GM19455 (cell line): ENCODE measurements at regions not wholly inside any gene's neighbourhood (a gene's known extent, or its start where the extent isn't known, plus 50 kb on each side); places are given as distances from the start of the nearest gene placed in this dataset.

Source experiments
- ATAC-seq: cut with Tn5 transposase; IDR thresholded peaks from one replicate; pipeline ENCODE4 v1.9.1; 2021; ENCODE audit not compliant: unreplicated experiment

DNA sequence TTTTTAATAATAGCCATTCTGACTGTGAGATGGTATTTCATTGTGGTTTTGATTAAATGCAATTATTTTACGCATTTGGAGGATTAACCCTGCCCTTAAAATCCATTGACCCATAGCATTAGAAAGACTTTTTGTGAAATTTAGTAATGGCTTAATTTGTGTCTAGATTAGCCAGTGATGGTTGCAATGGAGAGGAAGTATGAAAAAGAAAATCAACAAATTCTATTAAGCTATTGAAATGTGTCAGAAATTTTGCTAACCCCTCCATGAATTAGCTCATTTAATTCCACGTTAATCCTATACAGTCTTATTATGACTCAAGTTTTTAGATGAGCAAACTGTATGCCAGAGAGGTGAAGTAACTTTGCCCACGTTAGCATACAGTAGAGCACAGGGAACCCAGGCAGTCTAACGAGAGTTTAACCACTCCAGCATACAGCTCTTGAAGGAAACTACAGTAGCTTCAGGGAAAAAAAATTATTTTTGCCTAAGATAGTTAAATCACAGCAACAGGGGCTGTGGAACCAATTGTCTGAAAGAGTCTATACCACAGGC is 158.2 kb upstream of the PPP2R2B start:
- ATAC-seq = no peak

DNA sequence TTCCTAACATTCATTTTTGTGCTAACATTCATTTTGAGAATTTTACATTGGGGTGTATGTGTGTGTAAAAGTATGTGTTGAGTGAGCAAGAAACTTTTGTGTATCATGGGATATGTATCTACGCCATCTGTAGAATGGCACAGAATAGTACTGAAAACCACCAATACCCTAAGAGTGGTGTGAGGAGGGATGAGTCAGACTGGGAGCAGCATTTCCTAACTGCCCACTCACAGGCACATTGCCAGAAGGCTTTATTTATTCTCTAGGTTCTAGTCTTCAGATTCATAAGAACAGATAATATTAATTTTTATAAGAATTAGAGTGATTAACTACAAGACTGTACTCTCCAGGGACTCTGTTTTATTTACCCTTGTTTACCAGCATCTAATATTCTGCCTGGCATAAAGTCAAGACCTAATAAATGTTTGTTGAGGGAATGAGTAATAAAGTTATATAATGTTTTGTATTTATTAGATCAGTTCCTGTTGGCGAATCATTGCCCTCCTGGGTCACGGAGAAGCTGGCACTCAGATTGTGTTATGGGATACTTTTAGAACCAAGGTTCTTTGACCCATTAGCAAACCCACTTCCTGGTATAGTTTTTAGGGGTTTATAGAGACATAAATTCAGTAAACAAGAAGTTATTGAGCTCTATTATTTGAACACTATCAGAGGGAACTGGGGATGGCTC is 159.1 kb upstream of the PPP2R2B start:
- ATAC-seq = no peak

DNA sequence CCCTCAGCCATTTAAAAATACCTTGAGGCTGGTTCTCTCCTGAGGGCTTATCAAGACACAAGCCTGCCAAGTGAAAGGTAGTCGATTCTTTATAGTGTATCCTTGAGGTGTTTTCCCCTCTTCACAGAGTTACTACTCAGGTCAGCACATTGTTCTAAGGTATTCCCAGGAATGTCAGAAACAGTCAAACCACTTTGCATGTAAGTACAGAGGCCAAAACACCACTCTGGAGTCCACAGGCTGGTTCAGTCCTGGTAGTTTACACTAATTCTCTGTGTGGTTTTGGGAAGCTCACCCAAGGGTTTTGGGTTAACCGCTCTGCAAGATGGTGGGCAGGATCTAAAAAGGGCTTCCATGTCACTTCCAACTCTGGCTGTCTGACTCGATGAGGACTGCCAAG is 162.3 kb upstream of the PPP2R2B start:
- ATAC-seq = no peak

DNA sequence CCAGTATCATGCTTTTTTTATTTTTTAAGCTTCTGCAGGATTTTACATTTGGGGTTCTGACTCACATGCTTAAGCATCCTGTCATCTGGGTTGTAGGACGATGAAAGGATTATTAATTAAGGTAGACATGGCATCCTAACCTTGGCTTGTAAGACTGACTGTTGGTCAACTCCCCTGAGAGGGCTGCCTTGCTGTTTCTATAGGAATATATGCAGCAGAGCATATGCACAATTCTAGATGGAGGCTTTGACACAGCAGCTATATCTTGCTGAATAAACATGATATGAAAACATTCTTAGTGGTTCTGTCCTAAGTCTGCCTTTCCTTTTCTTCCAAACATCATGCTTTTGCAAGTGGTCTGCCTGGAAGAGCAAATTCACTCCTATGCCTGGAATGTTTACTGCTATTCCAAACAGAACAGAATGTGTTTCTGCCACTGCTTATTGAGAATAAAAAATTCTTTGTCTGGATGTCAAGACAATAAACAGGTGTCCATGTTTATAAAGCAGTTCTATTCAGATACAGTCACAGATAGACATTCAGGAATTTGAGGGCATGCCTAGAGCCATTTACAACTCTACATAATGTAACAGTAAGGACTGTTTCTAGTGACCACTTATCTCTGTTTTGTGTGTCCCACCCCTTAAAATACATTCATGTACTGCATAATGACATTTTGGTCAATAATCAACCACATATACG is 166.2 kb upstream of the PPP2R2B start:
- ATAC-seq = no peak

DNA sequence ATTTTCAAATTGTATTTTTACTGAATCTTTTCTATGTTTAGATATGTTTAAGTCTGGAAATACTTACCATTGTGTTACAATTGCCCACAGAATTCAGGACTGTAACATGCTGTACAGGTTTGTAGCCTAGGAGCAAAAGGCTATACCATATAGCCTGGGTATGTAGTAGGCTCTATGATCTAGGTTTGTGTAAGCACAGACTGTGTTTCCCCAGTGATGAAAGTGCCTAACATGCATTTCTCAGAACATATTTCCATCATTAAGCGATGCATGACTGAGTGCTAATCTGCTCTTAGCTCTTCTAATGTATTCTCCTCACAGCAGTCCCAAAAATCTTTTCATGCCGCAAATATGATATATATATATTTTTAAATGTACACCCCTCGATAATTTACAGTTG is 166.7 kb upstream of the PPP2R2B start:
- ATAC-seq = no peak

DNA sequence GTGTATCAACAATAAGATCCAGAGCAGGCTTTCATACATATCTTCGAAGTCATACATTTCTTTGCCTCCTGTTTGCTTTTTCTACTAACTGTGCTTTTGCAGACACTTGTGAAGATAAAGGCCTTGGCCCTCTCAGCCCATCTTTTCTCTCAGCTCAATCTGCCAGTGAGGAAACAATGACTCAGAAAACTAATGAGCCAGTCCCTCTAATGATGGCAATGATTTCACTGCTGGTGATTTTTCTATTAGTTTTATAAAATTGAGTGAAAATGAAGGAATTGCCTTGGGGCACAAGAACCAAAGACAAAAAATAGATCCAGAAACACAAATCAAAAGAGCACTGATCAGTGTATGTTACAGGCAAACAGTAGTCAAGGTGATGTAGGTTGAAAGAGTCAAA is 167.7 kb upstream of the PPP2R2B start:
- no peak for ATAC-seq

DNA sequence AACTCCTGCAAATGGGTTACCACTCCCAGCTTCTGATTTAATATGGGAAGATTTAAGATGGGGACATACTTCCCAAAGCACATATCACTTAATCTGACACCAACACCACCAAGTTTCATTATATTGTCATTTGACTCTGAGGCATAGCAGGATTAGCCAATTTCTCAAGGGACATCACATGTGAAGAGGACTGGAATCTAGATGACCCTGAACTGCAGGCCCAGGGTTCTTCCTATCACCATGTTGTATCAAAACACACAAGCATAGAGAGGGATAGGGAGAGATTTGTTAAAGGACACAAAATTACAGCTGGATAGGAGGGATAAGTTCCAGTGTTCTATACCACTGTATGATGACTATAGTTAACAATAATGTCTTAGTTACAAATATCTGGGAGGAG is 168.3 kb upstream of the PPP2R2B start:
- ATAC-seq = no peak

DNA sequence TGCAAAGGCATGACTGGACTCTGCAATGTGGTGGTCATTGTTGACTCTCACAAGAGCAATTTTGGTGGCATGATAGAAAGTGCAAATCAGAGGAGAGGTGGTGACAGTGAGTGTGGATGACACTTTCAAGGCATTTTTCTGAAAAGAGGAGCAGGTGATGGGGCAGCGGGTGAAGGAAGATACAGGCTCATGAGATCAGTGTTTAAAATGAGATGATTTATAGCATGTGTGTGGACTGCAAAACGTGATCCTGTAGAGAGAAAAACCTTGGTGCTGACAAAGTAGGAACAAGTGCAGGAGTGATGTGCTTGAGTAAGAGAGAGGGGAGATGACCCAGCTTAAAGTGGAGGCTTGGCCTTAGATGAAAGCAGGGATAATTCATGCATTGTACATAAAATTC is 171.2 kb upstream of the PPP2R2B start:
- no peak for ATAC-seq

DNA sequence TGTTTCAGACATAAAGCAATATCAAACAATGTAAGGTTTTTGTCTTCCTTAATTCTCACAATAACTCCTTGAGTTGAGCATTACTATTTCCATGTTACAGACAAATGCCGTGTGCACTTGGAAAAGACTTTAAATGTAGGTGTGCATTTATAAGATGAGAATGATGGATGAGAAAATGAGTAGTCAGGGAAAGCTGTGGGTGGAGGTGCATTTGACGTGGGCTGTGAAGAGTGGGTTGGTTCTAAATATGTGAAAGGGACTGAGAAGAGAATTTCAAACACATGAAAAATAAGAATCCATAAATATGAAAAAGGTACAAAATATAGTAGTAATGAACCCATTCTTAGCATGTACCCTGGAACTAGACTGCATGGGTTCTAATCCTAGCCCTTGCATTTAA is 171.6 kb upstream of the PPP2R2B start:
- no peak for ATAC-seq

DNA sequence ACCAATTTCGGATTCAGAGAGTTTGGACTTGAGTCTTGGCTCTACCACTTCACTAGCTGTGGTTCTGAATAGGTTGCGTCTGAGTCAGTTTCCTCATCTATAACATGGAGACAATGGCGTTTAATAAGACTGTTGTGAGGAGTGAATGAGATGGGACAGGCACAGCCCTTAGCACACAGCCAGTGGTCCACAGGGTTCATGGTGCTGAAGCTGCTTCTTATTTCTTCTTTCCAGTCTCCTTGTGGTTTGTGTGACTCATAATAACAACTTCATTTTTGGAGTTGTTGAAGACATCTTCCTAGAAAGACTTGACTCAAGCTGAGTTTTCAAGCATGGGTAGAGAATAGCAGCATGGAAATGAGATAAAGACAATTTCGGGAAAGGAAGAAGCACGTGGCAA is 172.6 kb upstream of the PPP2R2B start:
- ATAC-seq = no peak

DNA sequence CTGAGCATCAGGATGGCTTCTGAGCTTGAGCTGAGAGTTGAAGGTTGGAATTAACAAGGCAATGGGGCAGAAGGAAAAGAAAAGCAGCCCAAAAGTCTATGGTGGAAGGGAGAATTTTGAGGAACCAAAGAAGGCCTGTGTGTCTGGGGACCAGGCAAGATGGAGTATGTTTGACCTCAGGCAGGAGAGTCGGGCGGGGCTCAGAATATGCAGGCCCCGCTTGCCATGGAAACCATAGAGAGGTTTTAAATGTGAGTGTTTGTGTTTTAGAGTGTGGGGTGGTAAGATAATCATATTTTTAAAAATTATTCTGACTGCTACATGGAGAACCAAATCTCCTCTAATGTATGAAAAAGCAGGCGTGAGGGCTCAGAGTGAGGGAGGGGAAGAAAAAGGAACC is 174.0 kb upstream of the PPP2R2B start:
- ATAC-seq = no peak

DNA sequence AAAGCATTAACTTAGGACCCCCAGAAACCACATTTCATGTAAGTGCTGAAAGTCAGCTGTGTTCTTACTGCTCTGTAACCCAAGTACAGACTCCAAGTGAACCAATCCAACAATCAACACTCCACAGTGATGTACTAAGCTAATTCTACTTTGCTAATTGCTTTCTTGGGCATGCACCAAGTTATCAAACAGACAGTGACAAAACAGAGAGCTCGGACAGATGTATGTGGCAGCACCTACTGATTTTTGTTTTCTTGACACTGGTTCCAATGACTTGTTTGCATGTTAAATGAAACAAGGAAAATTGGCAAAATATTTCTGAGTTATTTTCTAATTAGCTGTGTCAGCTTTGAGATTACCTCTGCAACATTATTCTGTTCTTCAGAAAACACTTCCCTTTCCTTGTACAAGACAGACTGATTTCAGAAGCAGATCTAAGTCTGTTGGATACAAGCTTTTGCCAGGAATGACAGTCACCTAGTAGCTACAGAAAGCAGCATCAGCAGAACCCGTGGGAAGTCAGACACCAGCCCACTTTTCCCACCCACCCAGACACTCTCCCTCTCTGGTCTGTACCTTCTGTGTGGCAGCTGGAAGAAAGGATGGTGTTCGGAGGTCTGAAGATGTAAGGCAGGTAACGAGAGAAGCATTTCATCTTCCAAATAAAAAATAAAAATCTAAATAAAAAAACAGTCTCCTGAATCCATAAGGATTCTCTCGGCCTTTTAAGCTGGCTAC is 176.7 kb upstream of the PPP2R2B start:
- no peak for ATAC-seq

DNA sequence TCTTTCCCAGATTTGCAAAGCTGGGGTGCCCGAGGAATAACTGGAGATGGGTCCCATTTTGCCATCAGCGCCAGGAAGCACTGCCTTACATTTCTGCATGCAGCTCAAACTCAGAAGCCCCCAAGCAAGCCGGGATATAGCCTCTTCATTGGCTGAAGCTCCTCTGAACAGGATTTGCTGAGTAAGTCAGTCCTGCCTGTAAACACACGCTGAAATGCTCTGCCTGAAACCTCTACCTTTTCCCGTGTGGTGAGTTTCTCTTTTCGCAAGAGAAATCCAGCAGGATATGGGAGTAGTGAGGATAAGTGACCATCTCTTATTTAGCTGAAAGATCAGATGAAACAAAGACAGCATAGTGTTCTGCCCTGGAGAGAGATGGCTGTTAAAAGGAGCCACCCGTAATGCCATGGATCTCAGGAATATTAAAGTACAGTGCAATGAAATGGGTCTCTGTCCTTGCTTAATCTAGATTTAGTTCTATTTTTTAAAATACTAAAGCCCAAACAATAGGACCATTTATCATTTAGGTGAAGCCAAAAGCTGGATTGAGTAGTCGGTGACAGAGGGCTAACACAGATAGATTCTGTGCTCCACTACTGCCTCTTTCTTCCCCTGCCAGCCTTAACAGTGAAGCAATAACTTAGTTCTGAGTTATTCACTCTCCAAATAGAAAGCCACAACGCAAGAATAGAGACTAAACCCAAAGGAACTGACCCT is 177.5 kb upstream of the PPP2R2B start:
- ATAC-seq = no peak

DNA sequence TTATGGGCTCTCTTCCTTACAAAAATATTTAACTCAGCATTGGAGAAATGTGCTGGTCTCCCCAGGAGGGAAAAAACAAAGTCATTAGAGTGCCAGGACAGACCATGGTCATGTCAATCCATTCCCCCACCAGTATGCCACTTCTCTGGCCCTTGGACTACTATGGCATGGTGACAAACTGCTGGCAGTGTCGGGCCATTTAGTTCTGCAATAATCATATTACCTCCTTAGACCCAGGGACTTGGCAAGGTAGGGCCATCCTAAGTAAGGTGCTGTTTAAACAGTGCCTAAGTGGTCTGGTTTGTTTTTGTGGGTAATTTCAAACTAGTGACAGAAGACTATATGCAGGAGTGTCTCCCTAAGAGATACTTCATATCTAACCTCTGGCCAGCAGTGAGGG is 177.8 kb upstream of the STK32A start:
- no peak for ATAC-seq

DNA sequence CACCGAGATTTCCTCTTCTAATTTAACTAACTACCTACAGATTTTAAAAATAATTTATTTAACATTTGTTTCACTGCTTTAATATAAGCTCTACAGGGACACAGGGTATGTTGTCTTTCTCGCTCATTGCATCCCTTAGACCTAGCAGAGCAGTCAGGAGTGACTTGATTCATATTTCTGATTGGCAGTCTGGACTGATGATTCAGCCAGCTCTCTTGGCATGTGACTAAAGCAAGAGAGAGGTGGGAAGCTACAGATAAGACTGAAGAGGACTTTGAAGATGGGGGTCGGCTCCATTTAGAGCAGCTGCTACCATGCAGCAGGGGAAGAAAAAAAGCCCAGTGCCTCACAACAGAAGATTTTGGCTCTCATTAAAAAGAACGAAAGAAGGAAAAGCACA is 173.4 kb upstream of the STK32A start:
- ATAC-seq = no peak

DNA sequence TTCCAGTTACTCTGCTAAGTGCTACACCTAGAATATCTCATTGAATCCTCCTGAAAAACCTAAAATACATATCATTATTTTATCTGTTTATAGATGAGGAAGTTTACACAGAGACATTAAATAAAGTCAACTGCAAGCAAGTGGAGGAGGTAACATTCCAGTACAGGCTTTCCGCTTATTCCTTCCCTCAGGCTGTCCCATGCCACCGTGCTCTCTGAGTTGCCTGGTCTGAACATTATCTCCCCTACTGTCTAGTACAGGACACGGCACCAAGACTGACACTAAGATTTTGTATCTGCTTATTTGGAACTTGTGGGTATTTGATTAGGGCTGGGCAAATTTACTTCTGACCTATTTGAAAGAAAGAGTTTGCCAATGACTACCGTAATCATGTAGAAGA is 172.4 kb upstream of the STK32A start:
- ATAC-seq = no peak

DNA sequence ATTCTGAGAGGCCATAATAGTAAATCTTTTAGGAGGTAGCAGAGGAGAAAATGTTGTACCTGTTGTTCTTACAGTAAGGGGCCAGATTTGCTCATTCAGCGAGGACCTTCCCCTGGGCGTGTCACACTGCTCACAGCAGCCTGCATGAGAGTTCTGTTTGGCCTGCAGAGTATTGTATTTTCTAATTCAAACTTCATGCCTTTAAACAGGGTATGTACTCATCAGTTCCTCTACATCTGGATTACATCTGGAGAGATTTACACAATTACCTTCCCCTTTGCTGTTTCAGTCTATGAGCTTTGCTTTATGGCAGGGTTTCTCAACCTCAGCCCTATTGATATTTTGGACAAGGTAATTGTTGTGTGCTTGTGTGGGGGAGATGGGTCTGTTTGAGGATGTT is 170.9 kb upstream of the STK32A start:
- no peak for ATAC-seq

DNA sequence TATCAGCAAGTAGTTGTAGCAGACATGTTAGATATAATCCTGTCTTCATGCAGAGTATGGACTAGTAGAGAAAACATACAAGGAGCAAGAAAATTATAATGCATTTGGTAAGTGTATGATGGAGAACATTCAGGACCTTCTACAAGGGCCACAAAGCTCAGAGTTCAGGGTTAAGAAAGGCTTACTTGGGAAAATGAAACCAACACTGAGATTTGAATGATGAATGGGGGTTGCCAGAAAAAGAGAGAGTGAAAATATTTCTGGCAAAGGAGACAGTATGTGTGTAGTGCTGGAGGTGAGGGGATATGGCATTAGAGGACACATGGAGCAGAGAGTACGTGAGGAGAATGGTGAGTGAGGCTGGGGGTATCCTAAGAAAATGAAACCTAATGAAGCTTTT is 169.8 kb upstream of the STK32A start:
- peak; percentile 73 for ATAC-seq

DNA sequence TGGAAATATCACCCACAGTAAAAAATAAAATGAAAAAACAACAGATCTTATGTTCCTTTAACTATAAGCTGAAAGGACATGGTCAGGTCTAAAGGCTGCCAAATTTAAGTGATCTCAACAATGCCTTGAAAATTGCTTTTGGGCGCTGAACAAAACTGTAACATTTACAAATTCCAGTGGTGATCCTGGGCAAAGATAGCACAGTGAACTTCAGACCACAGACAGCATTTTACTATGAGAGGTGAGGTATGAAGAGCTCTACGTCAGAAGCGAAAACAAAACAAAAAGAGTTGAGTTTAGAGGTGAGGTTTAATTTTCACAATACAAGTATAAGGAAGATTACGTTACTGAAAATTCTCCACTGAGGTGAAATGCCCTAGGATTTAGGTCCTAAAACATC is 165.8 kb upstream of the STK32A start:
- ATAC-seq = no peak

DNA sequence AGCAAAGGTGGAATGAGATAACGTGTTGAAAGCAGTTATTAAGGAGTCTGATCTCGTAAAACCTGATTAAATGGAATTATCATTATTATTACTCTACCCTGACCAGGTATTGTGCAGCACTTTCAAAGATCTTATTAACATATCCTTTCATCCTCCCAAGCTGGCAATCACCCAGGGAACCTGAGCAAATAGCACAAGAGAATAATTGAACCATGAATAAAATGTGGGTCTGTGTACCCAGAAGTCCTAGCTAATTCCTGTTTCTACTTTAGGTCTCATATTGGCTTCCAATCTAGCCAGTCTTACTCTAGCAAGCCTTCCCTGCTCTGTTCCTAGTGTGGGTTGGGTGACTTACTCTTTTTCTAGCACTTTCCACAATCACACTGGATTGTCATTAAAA is 162.2 kb upstream of the STK32A start:
- no peak for ATAC-seq

DNA sequence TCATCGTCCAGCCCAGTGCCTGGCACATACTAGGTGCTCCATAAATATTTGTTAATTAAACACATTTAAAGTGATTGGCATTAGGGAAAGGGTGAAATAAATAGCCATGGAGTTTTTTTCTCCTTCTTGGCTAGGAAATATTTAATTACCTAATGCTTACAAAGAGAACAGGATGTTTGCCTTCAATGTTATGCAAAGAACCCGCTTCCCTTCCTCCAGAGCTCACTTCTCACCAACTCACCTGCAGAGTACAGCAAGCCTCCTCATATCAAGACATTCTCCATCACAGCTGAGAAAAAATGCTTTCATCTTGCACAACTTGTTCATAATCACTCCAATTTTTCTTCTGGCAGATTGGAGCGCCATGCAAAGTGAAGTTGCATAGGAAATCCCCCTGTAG is 161.7 kb upstream of the STK32A start:
- no peak for ATAC-seq
